Suppressor macrophage treated with lipopolysaccharide for 1 hour (primary cell): ENCODE measurements at regions not wholly inside any gene's neighbourhood (a gene's known extent, or its start where the extent isn't known, plus 50 kb on each side); places are given as distances from the start of the nearest gene placed in this dataset.

ENCODE experiments used
- DNase-seq, 3 donors: peaks; one replicate each; pipeline ENCODE4 v3.0.0-alpha.2; 2020 to 2022

DNA sequence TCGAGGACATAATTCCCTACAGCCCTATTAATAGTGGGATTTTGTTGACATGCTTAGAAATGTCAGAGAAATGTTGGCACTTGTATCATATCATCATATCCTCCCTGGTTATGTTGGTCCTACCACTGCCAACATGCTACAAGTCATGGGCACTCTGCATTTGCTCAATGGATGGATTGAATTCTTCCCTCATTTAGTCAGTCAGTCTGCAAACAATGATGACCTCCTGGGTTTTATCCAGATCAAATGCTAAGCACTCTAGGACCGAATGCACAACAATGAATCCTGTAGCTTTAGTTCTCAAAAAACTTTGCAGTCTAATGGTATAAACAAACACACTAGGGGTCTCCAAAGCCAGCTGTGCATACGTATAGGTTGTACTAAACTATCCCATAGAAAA is 357.2 kb upstream of the DPYD start:
- no peak for DNase-seq

DNA sequence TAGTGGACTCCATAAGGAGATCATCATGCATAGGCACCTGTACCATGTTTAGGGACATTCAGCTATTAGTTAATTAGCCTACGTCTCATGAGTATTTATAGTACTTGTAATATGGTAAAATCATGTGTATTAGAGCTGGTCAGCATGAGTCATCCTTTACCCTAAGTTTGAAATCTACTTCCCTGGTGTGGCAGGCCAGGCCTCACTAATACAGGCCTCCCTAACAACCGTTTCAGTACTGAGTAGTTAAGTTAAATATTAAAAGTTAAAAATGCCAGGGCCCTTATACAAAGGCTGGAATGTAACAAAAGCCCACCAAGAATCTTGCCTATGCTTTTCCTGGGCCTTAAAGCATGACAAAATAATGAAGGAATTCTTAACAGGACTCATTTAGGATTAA is 356.3 kb upstream of the DPYD start:
- DNase-seq = peak; percentile 43 to 63 (median 61)

DNA sequence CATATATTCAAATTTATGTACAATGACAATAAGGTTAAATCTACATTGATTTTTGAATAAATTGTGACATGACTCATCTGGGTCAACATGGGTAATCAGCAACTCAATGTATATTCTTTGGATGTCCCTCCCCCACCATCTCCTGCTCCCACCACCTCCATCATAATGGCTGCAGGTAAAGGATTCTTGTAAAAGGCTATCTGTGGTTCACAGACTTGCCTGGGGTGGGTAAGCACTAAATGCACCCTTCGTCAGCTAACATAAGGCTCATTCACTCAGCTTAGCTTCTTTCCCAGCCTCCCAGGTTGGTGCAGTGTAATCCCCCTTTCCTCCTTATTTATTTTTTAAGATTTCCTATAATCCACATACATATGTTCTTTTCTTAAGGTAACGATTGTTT is 355.7 kb upstream of the DPYD start:
- no peak for DNase-seq

DNA sequence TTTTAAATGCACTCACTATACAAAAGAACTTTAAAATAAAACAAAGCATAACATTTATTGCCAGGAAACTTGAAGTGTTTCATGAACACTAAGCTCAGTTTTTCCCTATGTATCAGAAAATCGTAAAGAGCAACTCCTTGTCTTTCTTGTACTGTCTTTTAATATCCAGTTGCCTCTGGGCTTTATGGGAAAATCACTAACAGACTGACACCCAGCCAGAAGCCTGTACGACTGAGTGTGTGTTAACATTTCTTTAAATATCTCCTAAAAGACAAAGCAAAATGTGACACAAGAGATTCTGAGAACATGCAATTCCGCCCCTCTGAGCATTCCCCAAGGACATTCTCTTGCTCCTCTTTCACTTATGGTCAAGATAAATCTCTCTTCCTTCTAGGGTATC is 347.5 kb upstream of the DPYD start:
- no peak for DNase-seq

DNA sequence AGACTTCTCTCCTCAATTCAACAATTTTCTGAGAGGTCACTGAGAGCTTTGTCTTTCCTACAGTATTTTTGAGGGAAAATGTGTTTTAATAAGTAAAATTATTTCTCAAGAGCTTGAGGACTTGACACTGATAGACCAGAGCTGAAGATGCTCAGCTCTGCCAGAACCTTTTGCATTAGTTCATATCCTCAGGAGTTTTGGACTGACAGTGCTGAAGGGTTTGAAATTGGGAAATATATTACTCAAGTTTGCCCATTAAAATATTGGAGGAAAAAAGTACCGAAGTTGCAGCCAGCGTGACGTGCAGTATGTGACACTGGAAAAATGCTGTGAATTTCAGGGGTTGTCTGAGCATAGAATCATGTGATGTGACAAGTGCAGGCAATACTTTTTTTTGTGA is 346.6 kb upstream of the DPYD start:
- DNase-seq = no peak

DNA sequence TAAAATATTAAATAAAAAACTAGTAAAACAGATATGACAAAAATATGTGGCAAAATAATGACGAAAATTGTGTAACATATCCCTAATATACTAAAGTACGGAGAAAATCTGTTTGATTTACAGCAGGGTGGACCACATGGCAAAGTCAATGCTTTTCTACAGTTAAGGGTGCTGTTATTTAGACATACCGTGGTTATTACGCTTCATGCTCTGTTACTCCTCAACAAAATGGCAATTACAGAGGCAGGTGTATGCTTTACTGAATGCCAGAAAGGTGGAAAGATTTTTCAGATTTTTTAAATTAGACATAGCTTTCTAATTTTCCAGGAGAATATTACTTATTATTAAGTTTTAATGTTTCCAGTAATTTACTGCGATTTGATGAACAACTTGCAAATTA is 343.9 kb upstream of the DPYD start:
- no peak for DNase-seq

DNA sequence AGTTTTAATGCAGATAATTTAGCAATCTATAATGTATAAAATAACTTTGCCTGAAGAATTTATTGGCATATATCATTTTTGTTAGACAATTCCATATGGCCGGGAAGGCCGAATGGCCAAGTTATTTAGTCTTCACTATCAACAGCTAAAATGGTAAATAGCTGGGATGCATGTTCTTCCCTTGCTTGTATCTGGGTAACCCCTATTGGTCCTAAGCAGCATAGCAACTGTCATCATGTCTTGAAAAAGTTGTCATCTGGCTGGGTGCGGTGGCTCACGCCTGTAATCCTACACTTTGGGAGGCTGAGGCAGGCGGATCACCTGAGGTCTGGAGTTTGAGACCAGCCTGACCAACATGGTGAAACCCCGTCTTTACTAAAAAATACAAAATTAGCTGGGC is 340.0 kb upstream of the DPYD start:
- no peak for DNase-seq

DNA sequence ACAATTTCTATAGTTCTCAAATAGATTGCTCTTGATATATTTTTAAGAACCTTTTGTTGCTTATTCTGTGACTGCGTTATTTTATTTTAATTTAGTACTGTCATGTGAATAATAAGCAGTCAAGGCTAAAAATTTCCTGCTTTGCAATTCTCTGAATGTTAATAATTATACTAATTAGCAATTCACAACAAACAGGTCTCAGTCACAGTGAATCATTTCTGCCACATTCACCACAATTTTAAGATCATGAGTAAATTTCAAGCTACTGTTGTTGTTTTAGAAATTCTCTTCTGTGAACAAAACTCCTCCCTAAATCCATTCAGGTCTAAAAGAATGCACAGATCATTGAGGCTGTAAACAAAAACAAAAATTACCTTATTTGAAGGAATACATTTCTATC is 339.6 kb upstream of the DPYD start:
- DNase-seq = no peak

DNA sequence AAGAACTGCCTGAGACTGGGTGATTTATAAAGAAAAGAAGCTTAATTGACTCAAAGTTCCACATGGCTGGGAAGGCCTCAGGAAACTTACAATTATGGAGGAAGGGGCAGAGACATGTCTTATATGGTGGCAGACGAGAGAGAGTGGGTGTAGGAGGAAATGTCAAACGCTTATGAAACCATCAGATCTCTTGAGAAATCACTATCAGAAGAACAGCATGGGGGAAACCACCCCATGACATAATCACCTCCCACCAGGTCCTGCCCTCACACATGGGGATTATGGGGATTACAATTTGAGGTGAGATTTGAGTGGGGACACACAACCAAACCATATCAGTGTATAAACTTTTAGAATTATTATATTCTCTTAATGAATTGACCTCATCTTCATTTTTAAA is 335.9 kb upstream of the DPYD start:
- DNase-seq = peak; percentile 18 to 36 (median 34)

DNA sequence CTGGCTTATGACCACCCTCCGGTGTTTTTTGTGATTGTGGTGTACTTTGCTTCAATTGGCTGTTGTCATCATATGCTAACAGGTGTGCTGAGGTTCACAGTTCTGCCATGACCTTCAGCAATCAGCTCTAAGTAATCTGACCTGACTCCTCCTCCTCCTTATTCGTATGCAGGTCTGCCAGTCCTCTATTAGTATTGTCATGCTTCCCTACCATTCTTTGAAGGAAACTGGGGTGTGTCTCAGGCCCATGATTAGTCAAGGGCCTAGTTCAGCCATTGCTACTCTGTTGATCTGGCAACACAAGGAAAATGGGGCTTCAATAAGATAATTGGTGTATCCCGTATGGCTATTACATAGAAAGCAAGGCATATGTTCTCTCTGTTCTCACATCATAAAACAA is 332.3 kb upstream of the DPYD start:
- DNase-seq = no peak

DNA sequence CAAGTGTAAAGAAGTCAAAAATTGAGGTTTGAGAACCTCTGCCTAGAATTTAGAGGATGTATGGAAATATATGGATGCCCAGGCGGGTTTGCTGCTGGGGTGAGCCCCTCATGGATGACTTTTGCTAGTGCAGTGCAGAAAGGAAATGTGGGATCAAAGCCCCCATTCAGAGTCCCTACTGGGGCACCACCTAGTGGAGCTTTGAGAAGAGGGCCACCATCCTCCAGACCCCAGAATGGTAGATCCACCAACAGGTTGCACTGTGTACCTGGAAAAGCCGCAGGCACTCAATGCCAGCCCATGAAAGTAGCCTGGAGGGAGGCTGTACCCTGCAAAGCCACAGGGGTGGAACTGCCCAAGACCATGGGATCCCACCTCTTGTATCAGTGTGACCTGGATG is 330.7 kb upstream of the DPYD start:
- DNase-seq = no peak

DNA sequence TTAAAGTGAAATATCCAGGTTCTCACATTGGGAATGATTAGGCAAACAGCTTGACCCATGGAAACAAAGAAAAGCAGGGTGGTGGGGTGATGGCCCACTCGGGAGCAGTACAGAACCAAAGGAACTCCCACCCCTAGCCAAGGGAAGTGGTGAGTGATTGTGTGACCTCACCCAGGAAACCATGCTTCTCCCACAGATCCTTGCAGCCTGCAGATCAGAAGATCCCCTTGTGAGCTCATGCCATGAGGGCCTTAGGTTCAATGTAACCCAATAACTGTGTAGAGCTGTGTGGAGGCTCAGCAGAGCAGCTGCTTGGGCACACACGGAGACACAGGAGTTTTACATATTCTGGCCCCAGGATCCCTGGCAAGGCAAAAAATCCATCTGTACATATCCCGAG is 311.8 kb upstream of the DPYD start:
- peak; percentile 18 to 36 (median 20) for DNase-seq

DNA sequence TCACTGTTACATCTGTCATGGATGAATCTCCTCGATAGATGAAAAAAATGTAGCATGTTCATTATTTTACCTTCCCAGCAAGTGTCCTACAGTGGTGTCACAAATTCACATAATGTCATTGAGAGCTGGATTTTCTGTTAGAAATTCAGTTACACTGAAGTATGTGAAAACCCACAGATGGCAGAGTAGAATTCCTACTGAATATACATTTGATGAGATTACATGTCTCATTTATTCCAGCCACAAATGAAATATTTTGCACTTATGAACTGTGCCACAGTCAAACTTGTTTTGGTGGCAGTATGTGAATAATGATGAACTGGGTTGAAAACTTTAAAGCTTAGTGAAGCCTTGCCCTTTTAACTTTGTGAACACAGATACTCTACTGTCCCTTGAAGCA is 301.9 kb upstream of the DPYD start:
- no peak for DNase-seq

DNA sequence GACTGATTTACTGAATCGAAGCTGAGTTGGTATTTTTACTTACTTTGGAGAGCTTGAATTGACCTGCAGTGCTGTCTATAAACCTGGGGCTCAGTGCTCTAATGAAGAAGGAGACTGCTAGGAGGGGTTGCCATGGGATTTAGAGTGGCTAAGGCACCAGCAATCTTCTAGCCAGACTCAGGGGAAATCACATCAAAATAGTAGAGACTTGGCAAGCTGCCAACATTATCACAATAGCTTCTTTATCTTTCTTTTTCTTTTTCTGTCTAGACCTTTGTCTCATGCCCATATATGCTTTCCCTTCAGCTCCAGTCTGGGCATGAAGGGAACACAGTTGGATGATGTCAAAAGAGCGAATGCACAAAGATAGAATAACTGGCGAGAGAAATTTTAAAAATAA is 301.1 kb upstream of the DPYD start:
- DNase-seq = no peak

DNA sequence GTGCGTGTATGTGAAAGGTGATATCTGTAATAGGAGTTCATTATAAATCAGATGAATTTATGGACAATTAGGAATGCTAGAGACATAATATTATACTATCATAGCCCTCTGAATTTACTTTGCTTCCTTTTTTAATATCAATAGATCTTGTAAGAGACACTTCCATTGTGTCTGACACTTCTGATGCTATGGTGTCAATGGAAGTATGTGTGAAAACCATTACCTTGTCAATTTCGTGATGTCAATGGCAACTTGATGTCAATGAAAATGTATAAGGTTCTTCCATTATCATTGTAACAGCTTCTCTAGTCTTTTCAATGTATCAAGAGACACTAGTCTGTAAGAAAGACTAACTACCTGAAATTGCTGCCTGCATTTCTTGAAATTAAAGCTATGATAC is 296.8 kb upstream of the DPYD start:
- DNase-seq = no peak

DNA sequence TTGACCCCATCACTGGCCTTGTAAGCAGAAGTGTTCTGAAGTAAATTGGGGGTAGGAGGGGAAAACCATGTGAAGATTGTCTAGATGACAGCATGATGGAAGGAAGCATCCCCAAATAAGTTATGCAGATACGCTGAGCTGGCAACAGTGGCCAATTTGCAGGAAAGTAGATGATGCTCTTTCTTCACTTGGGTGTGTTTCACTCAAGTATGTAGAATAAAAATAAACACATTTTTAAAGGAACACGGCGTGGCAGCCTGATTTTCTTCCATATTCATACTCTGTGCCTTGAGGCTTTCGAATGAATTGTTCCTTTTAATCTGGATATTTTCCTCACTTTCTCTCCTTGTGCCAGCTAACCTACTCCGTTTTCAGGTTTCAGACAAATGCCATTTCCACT is 295.5 kb upstream of the DPYD start:
- DNase-seq = no peak

DNA sequence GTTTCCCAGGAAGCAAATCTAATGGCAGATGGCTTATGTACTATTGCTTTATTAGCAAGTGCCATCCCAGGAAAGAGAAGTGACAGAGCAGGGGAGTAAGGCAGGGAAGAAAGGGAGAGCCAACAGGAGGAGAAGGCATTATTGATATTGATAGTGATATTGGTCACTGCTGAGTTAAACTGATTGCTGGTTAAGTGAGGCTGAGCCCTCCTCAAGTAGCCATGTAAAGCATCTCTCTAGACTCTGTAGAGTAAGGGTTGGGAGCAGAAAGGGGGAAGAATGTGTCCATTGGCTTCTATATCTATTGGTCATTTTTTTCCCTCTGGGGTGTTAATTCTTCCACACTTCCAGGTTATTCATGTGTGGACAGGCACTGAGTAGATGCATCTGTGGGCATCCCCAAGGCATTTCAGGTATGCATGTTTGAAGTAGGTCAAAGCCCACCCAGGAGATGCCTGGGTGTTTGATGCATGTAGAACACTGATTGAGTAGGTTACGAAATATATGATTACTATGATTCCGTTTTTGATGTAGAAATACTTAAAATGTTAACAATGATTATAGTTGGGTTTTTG is 290.5 kb upstream of the DPYD start:
- no peak for DNase-seq

DNA sequence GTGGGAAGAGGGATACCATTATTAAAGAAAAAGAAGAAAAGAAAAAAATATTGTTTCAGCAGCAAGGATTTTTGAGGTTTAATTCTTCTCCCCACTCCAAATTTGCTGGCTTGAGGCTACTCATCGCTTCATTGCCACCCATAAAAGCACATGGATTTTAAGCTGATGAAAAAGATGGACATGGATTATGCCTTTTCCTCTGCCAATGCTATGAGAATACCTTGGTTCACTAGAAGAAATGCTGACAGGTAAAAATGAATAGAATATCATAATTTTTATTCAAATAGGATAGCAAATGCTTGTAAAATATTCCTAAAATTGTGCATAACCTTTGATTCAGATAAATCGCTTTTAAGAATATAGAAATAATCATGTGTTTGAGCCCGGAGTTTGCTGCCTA is 289.7 kb upstream of the DPYD start:
- no peak for DNase-seq

DNA sequence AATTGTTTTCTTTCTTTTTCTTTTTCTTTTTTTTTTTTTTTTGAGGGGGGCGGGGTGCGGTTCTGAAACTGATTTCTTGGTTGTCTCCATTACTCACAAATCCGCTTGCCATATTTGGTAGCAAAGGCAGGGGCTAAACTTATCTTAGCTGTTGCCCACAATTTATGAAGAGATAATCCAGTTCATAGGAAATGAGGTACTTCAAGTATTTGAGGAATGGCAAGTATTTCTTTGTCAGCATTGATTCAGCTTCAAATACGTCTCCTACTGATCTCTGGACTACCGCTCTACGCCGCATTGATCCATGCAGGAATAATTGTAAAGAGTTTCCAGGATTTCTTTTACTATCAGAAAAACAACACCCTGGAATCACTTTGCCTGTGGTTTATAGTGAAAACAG is 289.2 kb upstream of the DPYD start:
- DNase-seq = no peak

DNA sequence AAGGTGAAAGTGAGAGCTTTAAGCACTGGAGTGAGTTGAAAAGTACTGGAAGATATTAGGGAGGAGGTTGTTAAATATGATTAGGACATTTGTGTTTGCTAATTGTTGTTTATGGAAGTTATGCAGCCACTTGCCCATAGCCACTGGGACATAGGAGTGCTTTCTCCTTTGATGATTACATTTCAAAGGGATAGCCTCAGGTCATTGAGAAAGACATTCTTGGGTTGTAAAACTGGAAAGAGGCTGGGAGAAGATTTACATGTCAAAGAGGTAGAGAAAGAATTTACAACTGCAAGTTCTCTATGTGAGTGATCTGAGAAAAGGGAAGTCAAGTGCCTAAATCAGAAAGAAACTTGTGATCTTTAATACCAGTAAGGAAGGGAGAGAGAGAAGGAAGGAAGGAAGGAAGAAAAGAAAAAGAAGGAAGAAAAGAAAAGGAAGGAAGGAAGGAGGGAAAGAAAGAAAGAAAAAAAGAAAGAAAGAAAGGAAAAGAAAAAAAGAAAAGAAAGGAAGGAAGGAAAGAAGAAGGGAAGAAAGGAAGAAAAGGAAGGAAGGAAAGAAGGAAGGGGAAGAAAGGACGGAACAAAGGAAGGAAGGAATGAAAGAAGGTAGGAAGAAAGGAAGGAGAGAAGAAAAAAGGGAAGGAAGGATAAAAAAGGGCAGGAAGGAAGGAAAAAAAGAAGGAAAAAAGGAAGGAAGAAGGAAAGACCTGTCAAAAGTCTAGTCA is 284.6 kb upstream of the DPYD start:
- DNase-seq = no peak

DNA sequence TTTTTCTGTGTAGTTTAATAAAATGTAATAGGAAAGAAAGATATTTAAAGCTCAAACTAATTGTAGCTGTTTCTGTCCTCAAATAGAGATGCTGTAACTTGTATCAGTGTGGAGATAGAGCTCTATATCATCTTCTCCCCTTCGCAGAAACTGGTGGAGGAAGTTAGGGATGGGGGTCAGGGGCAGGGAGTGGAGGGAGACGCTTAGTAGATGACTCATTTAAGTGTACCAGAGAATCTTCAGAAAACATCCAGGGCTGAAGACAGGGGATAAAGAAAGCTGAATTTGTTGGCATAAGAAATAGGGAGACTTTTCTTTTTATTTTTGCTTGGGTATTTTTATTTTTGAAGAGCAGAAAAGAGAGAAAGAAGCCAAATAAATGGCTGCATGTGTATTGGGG is 282.6 kb upstream of the DPYD start:
- no peak for DNase-seq

DNA sequence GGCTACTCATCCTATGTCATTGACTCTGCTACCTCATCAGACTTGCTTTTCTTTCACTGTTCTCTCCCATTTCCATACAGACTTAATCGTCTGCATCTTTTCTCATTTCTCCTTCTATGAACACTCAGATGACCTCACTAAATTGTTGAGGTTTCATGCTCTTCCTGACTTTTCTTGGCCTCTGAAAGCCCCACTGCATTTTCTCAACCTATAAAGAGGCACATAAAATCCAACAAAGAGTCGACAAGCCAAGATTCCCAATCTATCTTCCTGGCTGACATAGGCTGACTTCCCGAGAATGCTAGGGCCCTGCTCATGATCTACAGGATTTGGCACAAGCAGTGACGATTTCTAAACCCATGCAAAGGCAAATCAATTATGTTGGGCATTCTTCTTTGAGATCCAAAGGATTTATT is 280.8 kb upstream of the DPYD start:
- no peak for DNase-seq

DNA sequence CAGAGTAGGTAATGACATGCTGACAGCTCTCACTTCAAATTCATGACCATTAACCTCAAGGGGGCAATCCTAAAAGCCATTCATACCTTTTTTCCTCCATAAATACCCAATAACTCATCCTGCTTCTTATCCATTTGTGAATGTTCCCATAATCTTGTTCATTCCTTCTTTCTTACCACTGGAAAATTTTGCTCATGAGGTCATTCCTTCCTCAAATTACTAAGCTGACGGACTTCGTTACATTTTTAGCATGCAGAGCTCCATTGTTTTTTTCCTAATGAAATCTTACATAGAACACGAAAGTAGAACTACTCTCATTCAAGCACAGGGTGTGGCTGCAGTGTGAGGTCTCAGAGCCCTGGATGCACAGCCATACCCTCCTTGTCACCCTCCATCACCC is 276.5 kb upstream of the DPYD start:
- no peak for DNase-seq

DNA sequence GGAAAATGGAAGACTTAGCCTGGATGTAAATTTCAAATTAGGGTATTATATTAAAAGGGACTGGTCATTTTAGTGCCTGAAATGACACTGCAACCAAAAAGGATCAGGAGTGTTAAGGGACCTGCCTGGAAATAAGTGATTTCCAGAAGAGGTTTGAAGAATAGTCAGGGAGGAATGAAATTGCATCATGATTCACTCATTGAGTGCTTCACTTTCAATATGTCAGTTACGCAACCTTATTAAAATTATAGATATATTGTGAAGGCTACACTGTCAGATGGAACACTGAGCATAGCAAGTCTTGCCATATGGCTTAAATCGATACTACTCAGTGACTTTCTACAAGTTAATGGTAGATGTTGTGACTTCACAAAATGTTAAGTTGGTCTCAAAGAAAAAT is 275.2 kb upstream of the DPYD start:
- no peak for DNase-seq

DNA sequence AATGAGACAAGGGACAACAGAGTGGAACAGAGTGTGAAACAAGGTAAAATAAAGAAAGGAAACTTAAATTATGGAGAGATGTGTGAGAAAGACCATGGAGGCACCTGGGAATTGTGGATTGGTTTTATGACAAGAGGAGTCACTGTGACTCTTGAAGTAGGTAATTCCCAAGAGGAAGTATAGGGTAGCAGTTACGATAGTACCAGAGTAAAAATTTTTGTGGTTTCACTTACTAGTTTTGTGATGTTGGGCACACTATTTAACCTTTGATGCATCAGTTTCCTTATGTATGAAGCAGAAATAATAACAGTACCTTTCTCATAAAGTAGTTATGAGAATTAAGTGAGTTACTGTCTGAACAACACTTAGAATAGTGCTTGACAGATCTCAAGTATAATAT is 267.9 kb upstream of the DPYD start:
- DNase-seq = peak; percentile 14 to 61 (median 46)
